ENCODE measurements at regions not wholly inside any gene's neighbourhood (a gene's known extent, or its start where the extent isn't known, plus 50 kb on each side); places are given as distances from the start of the nearest gene placed in this dataset.
"Not testable (repeated sequence)": the region's sequence is repeated elsewhere in the genome, so short reads cannot be mapped to it uniquely, and the experiment has no call there.

DNA sequence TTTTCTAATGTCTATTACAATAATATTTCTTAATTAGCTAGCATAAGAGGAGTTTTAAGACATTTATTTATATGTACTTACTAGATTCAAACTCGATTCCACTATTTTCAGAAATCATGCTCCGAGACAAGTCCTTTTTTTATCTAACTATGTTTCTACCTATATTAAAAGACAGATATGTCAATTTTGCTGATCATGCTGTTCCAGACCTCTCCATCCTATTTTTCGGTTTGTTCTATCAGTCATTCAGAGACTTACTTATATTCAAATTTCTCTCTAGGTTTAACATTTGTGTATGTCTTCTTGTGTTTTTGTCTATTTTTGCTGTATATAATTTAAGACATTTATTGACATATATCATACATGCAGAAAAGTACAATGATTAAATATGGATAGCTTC is 635.5 kb downstream of the ZNF716 start:
- POLR2A ChIA-PET (ENCODE audit: partially characterized antibody); H3K27ac Mint-ChIP-seq; H3K4me1 ChIP-seq (ENCODE audit: insufficient read depth, low read length); H3K9me3 ChIP-seq (ENCODE audit: control insufficient read depth in 1 of 2, low read length in 2 of 2); H3K4me3 ChIP-seq (ENCODE audit: low read length in 2 of 2); H3K4me1 Mint-ChIP-seq; H3K27ac ChIP-seq (ENCODE audit: low read depth, low read length); H3K36me3 Mint-ChIP-seq; H3K36me3 ChIP-seq (ENCODE audit: insufficient read depth, low read length); DNase-seq; H3K27me3 Mint-ChIP-seq; H3K27me3 ChIP-seq (ENCODE audit: insufficient read depth, low read length); H3K4me3 Mint-ChIP-seq; intact Hi-C loops (cut with micrococcal nuclease); CTCF ChIA-PET (ENCODE audit: partially characterized antibody): not testable (repeated sequence)
- H3K9me3 Mint-ChIP-seq: peaks cover 0 to 22% (median 4%) of the 10 kb centered on the region in 8 donors

DNA sequence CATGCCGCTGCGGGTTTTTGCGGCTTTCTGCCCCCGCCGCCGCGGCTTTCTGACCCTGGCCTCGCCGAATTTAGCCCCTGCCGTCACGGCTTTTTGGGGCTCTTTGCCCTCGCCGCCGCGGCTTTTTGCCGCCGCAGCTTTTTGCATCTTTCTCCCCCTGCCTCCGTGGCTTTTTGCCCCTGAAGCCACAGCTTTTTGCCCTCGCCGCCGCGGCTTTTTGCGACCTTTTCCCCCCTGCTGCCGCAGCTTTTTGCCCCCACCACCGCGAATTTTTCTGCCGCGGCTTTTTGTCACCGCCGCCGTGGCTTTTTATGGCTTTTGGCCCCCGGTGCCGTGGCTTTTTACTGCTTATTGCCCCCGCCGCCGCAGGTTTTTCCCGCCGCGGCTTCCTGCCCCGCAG is 636.5 kb downstream of the ZNF716 start:
- Mint-ChIP-seq H3K36me3 (peaks cover 3 to 5% of the 10 kb centered on the region in 2 donors), H3K4me1 (peaks cover 0 to 2% (median 0%) of the 10 kb centered on the region in 4 donors), H3K27me3 (no peaks in the 10 kb centered on the region), H3K27ac (no peak overlapping the region), H3K9me3 (peaks cover 4 to 32% (median 13%) of the 10 kb centered on the region in 8 donors), H3K4me3 (no peak overlapping the region)
- POLR2A ChIA-PET (ENCODE audit: partially characterized antibody): no interaction called here
- DNase-seq: no peak
- Histone ChIP-seq H3K36me3 (ENCODE audit: insufficient read depth, low read length) (no peaks in the 10 kb centered on the region), H3K27ac (ENCODE audit: low read depth, low read length) (no peak overlapping the region), H3K4me3 (ENCODE audit: low read length in 2 of 2) (no peak overlapping the region), H3K27me3 (ENCODE audit: insufficient read depth, low read length) (no peaks in the 10 kb centered on the region), H3K9me3 (ENCODE audit: control insufficient read depth in 1 of 2, low read length in 2 of 2) (no peaks in the 10 kb centered on the region), H3K4me1 (ENCODE audit: insufficient read depth, low read length) (no peaks in the 10 kb centered on the region)
- CTCF ChIA-PET (ENCODE audit: partially characterized antibody): no interaction called here
- intact Hi-C loops (cut with micrococcal nuclease): no loop called here

DNA sequence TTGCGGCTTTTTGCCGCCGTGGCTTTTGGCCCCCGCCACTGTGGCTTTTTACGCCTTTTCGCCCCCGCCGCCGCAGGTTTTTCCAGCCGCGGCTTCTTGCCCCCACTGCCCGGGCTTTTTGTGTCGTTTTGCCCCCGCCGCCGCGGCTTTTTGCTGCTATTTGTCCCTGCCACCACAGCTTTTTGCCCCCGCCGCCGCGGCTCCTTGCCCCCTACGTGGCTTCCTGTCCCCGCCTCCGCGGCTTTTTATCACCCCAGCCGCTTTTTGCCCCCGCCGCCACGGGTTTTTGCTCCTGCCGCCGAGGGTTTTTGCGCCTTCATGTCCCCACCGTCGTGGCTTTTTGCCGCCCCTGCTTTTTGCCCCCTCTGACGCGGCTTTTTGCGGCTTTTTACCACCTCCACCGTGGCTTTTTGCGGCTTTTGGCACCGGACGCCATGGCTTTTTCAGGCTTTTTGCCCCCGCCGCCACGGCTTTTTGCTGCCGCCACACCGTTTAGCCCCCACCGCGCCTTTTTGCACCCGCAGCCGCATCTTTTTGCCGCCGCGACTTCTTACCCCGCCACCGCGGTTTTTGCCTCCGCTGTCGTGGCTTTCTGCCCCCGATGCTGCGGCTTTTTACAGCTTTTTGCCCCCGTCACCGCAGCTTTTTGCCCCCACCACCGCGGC is 637.0 kb downstream of the ZNF716 start:
- Histone ChIP-seq H3K4me1 (ENCODE audit: insufficient read depth, low read length) (no peaks in the 10 kb centered on the region), H3K36me3 (ENCODE audit: insufficient read depth, low read length) (no peaks in the 10 kb centered on the region), H3K9me3 (ENCODE audit: control insufficient read depth in 1 of 2, low read length in 2 of 2) (no peaks in the 10 kb centered on the region), H3K27me3 (ENCODE audit: insufficient read depth, low read length) (no peaks in the 10 kb centered on the region), H3K27ac (ENCODE audit: low read depth, low read length) (no peak overlapping the region), H3K4me3 (ENCODE audit: low read length in 2 of 2) (no peak overlapping the region)
- Mint-ChIP-seq H3K36me3 (peaks cover 3 to 5% of the 10 kb centered on the region in 2 donors), H3K4me1 (peaks cover 0 to 2% (median 0%) of the 10 kb centered on the region in 4 donors), H3K9me3 (peaks cover 4 to 33% (median 13%) of the 10 kb centered on the region in 8 donors), H3K27me3 (no peaks in the 10 kb centered on the region), H3K27ac (no peak overlapping the region), H3K4me3 (no peak overlapping the region)
- no peak for DNase-seq
- POLR2A ChIA-PET (ENCODE audit: partially characterized antibody): no interaction called here
- intact Hi-C loops (cut with micrococcal nuclease): no loop called here
- CTCF ChIA-PET (ENCODE audit: partially characterized antibody): no interaction called here

DNA sequence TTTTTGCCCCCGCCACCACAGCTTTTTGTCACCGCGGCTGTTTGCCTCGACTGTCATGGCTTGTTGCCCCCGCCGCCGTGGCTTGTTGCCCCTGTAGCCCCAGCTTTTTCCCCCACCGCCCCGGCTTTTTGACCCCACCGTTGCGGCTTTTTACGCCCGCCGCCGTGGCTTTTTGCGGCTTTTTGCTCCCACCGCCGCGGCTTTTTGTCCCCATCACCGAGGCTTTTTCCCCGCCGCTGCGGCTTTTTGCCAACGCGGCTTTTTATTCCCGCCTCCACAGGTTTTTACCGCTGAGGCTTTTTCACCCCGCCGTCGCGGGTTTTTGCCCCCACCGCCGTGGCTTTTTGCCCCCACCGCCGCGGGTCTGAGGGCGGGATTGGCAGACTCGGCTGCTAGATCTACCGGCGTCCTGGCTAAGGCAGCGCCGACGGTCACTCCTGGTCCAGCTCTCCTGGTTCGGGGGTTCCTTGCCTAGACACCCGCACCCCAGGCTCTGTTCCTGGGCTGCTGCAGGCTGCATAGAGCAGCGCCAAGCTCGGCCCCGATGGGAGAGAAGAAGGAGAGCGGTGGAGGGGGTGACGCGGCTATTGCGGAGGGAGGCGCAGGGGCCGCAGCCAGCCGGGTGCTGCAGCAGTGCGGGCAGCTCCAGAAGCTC is 637.7 kb downstream of the ZNF716 start:
- H3K9me3 ChIP-seq (ENCODE audit: control insufficient read depth in 1 of 2, low read length in 2 of 2): no peaks in the 10 kb centered on the region

DNA sequence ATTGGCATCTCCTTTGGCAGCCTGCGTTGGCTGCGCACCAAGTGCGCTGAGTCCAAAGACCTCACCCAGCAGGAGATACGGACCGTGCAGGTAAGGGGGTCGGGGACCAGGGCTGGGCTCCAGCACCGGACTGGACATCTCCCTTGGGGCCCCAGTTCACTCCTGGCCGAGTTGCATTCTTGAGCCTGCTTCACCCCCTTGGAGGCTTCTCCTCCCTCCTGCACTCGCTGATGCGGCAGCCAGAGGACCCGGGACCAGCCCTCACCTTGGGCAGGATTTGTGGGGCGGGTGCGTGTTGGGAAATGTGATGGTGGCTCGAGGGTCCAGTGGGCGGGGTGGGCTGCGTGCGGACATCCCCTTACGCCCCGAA is 638.2 kb downstream of the ZNF716 start:
- POLR2A ChIA-PET (ENCODE audit: partially characterized antibody); H3K27me3 ChIP-seq (ENCODE audit: insufficient read depth, low read length); H3K9me3 ChIP-seq (ENCODE audit: control insufficient read depth in 1 of 2, low read length in 2 of 2); H3K27ac ChIP-seq (ENCODE audit: low read depth, low read length); H3K4me3 ChIP-seq (ENCODE audit: low read length in 2 of 2); CTCF ChIA-PET (ENCODE audit: partially characterized antibody); H3K27ac Mint-ChIP-seq; H3K36me3 ChIP-seq (ENCODE audit: insufficient read depth, low read length); H3K4me1 Mint-ChIP-seq; H3K4me1 ChIP-seq (ENCODE audit: insufficient read depth, low read length); H3K36me3 Mint-ChIP-seq; intact Hi-C loops (cut with micrococcal nuclease); H3K27me3 Mint-ChIP-seq; DNase-seq; H3K4me3 Mint-ChIP-seq: not testable (repeated sequence)
- peaks cover 4 to 36% (median 17%) of the 10 kb centered on the region in 8 donors for H3K9me3 Mint-ChIP-seq

More for the DNA sequence above, 637.7 kb downstream of the ZNF716 start:
- Mint-ChIP-seq H3K9me3 (peaks cover 4 to 34% (median 16%) of the 10 kb centered on the region in 8 donors), H3K36me3 (peaks cover 3 to 5% of the 10 kb centered on the region in 2 donors), H3K4me3 (no peak overlapping the region), H3K27ac (no peak overlapping the region), H3K4me1 (peaks cover 0 to 2% (median 0%) of the 10 kb centered on the region in 4 donors), H3K27me3 (no peaks in the 10 kb centered on the region)
- intact Hi-C loops (cut with micrococcal nuclease): no loop called here
- ChIA-PET CTCF (ENCODE audit: partially characterized antibody) (no interaction called here), POLR2A (ENCODE audit: partially characterized antibody) (no interaction called here)
- Histone ChIP-seq H3K4me3 (ENCODE audit: low read length in 2 of 2) (no peak overlapping the region), H3K36me3 (ENCODE audit: insufficient read depth, low read length) (no peaks in the 10 kb centered on the region), H3K27me3 (ENCODE audit: insufficient read depth, low read length) (no peaks in the 10 kb centered on the region), H3K27ac (ENCODE audit: low read depth, low read length) (no peak overlapping the region), H3K4me1 (ENCODE audit: insufficient read depth, low read length) (no peaks in the 10 kb centered on the region)
- no peak for DNase-seq

DNA sequence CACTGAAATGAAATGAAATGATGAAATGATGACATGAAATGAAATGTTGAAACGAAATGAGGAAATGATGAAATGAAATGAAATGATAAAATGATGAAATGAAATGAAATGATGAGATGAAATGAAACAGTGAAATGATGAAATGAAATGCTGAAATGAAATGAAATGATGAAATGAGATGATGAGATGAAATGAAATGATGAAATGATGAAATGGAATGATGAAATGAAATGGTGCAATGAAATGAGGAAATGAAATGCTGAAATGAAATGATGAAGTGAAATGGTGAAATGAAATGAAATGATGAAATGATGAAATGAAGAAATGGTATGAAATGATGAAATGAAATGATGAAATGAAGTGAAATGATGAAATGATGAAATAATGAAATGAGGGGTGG is 641.1 kb downstream of the ZNF716 start:
- H3K27ac Mint-ChIP-seq; H3K27me3 Mint-ChIP-seq; H3K36me3 ChIP-seq (ENCODE audit: insufficient read depth, low read length); DNase-seq; H3K4me3 ChIP-seq (ENCODE audit: low read length in 2 of 2); POLR2A ChIA-PET (ENCODE audit: partially characterized antibody); H3K27me3 ChIP-seq (ENCODE audit: insufficient read depth, low read length); H3K4me1 Mint-ChIP-seq; intact Hi-C loops (cut with micrococcal nuclease); CTCF ChIA-PET (ENCODE audit: partially characterized antibody); H3K36me3 Mint-ChIP-seq; H3K9me3 ChIP-seq (ENCODE audit: control insufficient read depth in 1 of 2, low read length in 2 of 2); H3K27ac ChIP-seq (ENCODE audit: low read depth, low read length); H3K4me1 ChIP-seq (ENCODE audit: insufficient read depth, low read length): not testable (repeated sequence)
- Mint-ChIP-seq H3K4me3 (peak overlapping the region in 1 of 8 donors; percentile 48), H3K9me3 (peaks cover 4 to 41% (median 20%) of the 10 kb centered on the region in 8 donors)
